IMR-90 (cell line): ENCODE measurements at regions not wholly inside any gene's neighbourhood (a gene's known extent, or its start where the extent isn't known, plus 50 kb on each side); places are given as distances from the start of the nearest gene placed in this dataset.

Source experiments
- BHLHE40 ChIP-seq: fragments of 150-350 bp; IDR thresholded peaks from 2 replicates; pipeline ENCODE4 v1.6.1; 2016; ENCODE audit warnings: mild to moderate bottlenecking, low read depth, low read length
- CHD1 ChIP-seq: IDR thresholded peaks from 2 replicates; pipeline ENCODE4 v1.6.1; 2012; ENCODE audit warnings: low read depth, low read length, improper control_type of control experiment
- CTCF ChIP-seq: conservative IDR thresholded peaks from 2 replicates; pipeline ENCODE4 v1.5.1; 2012; ENCODE audit warnings: mild to moderate bottlenecking, low read depth, low read length, improper control_type of control experiment
- MAFK ChIP-seq: IDR thresholded peaks from 2 replicates; pipeline ENCODE4 v1.6.1; 2012; ENCODE audit warnings: low read depth, low read length, improper control_type of control experiment
- MAZ ChIP-seq: IDR thresholded peaks from 2 replicates; pipeline ENCODE4 v1.6.1; 2012; ENCODE audit warnings: low read depth, mild to moderate bottlenecking, low read length, improper control_type of control experiment, moderate library complexity, borderline replicate concordance
- NFE2L2 ChIP-seq: fragments of 150-350 bp; IDR thresholded peaks from 2 replicates; pipeline ENCODE4 v1.6.1; 2016; ENCODE audit warnings: low read depth, mild to moderate bottlenecking, low read length
- POLR2A ChIP-seq: IDR thresholded peaks from 2 replicates; pipeline ENCODE4 v1.6.1; 2012; ENCODE audit warnings: mild to moderate bottlenecking, low read depth, low read length
- RCOR1 ChIP-seq: IDR thresholded peaks from 2 replicates; pipeline ENCODE4 v1.6.1; 2012; ENCODE audit warnings: mild to moderate bottlenecking, low read length, improper control_type of control experiment; ENCODE audit not compliant: insufficient replicate concordance
- SMC3 ChIP-seq: fragments of 150-350 bp; IDR thresholded peaks from 2 replicates; pipeline ENCODE4 v1.6.1; 2016; ENCODE audit warnings: low read depth, mild to moderate bottlenecking, antibody characterized with exemption, low read length, moderate library complexity
- USF2 ChIP-seq: fragments of 150-350 bp; IDR thresholded peaks from 2 replicates; pipeline ENCODE4 v1.6.1; 2017; ENCODE audit warnings: mild to moderate bottlenecking, antibody characterized with exemption, low read length, low read depth

GRCh38 chr18:5669585-5669984, 125.8 kb upstream of the EPB41L3 start:
- TF ChIP-seq SMC3 (no peak), CTCF (no peak), POLR2A (no peak), MAZ (no peak), CHD1 (no peak), USF2 (no peak), NFE2L2 (no peak), BHLHE40 (no peak), MAFK (no peak), RCOR1 (no peak)
